Hepatocyte (in vitro differentiated cells): ENCODE measurements at regions not wholly inside any gene's neighbourhood (a gene's known extent, or its start where the extent isn't known, plus 50 kb on each side); places are given as distances from the start of the nearest gene placed in this dataset.

Source experiments
- CTCF ChIP-seq: fragments of 200-600 bp; sonication (generic); IDR thresholded peaks from 2 replicates; pipeline ENCODE4 v1.5.1; 2016; ENCODE audit warnings: antibody characterized with exemption, mild to moderate bottlenecking; ENCODE audit not compliant: poor library complexity
- EZH2 ChIP-seq: fragments of 200-600 bp; sonication (generic); IDR thresholded peaks from 2 replicates; pipeline ENCODE4 v1.6.1; 2016; ENCODE audit warnings: antibody characterized with exemption, mild to moderate bottlenecking, borderline replicate concordance
- EZH2phosphoT487 ChIP-seq: fragments of 200-600 bp; sonication (generic); IDR thresholded peaks from one replicate; pipeline ENCODE4 v1.6.1; 2018; ENCODE audit warnings: antibody characterized with exemption, mild to moderate bottlenecking, low read depth, moderate library complexity; ENCODE audit not compliant: unreplicated experiment, severe bottlenecking

- TF ChIP-seq CTCF (no peak), EZH2 (no peak), EZH2phosphoT487 (no peak)
Measured at GRCh38 chr4:1543561-1543960, 137.3 kb upstream of the NKX1-1 start.
